ENCODE measurements at regions not wholly inside any gene's neighbourhood (a gene's known extent, or its start where the extent isn't known, plus 50 kb on each side); places are given as distances from the start of the nearest gene placed in this dataset.

DNA sequence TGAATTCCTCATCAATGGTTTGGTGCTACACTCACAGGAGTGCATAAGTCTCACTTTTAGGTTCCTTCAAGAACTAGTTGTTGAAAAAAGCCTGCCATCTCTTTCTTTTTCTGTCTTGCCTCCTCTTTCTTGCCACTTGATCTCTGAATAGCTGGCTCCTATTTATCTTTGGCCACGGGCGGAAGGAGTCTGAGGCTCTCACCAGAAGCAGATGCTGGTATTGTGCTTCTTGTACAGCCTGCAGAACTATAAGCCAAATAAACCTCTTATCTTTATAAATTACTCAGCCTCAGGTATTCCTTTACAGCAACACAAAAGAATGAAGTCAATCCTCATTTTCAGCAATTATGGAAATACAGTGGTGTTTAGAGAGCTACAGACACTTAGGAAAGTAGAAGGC is 247.1 kb upstream of the PRR16 start:
- no peak overlapping the region for H3K4me3 ChIP-seq (ENCODE audit: low read depth, poor library complexity, severe bottlenecking)
- intact Hi-C loops (cut with DNase I; ENCODE audit: low total_unique reads), result no loop called here
- WGBS, 2 donors, result 84 to 88% methylated on average over 2 of the region's 2 CpGs
- no peak for TF ChIP-seq POLR2A (IDR thresholded peaks at IDR 0.05)
- TF ChIP-seq, protein P1, sequence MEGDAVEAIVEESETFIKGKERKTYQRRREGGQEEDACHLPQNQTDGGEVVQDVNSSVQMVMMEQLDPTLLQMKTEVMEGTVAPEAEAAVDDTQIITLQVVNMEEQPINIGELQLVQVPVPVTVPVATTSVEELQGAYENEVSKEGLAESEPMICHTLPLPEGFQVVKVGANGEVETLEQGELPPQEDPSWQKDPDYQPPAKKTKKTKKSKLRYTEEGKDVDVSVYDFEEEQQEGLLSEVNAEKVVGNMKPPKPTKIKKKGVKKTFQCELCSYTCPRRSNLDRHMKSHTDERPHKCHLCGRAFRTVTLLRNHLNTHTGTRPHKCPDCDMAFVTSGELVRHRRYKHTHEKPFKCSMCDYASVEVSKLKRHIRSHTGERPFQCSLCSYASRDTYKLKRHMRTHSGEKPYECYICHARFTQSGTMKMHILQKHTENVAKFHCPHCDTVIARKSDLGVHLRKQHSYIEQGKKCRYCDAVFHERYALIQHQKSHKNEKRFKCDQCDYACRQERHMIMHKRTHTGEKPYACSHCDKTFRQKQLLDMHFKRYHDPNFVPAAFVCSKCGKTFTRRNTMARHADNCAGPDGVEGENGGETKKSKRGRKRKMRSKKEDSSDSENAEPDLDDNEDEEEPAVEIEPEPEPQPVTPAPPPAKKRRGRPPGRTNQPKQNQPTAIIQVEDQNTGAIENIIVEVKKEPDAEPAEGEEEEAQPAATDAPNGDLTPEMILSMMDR (IDR thresholded peaks at IDR 0.05), result no peak
- no peak for DNase-seq (ENCODE audit: low spot score in 2 of 2)

DNA sequence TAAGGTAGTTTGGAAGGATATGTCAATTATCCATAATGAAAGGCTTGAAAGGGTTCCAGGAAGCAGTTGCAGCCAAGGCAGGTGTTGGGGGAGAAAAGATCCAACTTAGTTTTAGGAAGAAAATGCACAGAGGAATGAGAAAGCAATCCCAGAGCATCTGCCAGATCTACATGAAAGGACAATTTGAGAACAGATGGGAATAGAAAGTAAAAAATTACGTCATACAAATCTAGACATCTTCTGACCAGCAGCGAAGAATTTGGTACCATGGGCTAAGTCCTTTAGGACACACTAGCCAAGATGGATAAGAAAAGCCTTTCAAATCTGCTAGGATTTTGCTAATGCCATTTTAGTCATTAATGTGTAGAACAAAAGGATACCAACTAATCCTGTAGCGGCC is 244.1 kb upstream of the PRR16 start:
- TF ChIP-seq POLR2A (IDR thresholded peaks at IDR 0.05), result no peak
- TF ChIP-seq, protein P1 (IDR thresholded peaks at IDR 0.05), result no peak
- H3K4me3 ChIP-seq (ENCODE audit: low read depth, poor library complexity, severe bottlenecking), result no peak overlapping the region
- intact Hi-C loops (cut with DNase I; ENCODE audit: low total_unique reads), result no loop called here
- DNase-seq (ENCODE audit: low spot score in 2 of 2), result no peak
- 85 to 99% methylated on average over 3 of the region's 3 CpGs for WGBS, 2 donors

DNA sequence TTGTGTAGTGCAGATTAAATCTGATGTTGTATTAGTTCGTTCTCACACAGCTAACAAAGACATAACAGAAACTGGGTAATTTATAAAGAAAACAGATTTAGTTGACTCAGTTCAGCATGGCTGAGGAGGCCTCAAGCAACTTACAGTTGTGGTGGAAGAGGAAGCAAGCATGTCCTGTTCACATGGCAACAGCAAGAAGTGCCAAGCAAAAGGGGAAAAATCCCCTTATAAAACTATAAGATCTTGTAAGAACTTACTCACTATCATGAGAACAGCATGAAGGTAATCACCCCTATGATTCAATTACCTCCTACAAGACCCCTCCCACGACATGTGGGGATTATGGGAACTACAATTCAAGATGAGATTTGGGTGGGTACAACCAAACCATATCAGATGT is 238.6 kb upstream of the PRR16 start:
- 65 to 67% methylated on average over 2 of the region's 2 CpGs for WGBS, 2 donors
- intact Hi-C loops (cut with DNase I; ENCODE audit: low total_unique reads), result no loop called here
- DNase-seq (ENCODE audit: low spot score in 2 of 2), result no peak
- no peak overlapping the region for H3K4me3 ChIP-seq (ENCODE audit: low read depth, poor library complexity, severe bottlenecking)
- TF ChIP-seq POLR2A (IDR thresholded peaks at IDR 0.05), result no peak
- TF ChIP-seq, protein P1 (IDR thresholded peaks at IDR 0.05), result no peak

DNA sequence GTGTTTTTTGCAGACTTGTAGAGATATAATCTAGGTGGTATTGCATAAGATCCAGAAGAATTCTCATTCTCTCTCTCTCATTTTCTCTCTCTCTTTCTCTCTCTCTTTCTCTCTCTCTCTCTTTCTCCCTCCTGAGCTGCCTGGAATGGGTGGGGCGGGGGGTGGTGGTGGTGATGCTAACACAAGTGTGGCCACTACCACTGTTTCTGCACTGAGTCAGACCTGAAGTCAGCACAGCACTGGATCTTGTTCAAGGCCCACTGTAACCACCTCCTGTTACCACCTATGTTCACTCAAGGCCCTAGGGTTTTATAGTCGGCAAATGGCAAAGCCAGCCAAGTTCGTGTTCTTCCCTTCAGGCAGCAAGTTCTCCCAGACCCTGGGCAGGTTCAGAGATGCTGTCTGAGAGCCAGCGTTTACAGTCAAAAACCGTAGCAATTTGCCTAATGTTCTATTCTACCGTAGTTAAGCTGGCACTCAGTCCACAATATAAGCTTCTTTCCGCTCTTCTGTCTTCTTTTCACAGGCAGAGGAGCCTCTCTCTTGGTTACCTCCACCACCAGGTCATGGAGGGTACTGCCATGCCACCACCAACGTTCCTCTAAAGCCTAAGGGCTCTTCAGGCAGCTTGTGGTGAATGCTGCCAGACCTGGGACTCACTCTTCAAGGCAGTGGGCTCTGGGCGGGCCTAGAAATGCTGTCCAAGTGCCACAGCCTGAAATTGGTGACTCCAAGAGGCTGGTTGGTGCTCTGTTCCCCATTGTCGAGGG is 235.7 kb upstream of the PRR16 start:
- intact Hi-C loops (cut with DNase I; ENCODE audit: low total_unique reads), result no loop called here
- DNase-seq (ENCODE audit: low spot score in 2 of 2), result no peak
- 82 to 83% methylated on average over 10 of the region's 10 CpGs for WGBS, 2 donors
- no peak for TF ChIP-seq POLR2A (IDR thresholded peaks at IDR 0.05)
- no peak overlapping the region for H3K4me3 ChIP-seq (ENCODE audit: low read depth, poor library complexity, severe bottlenecking)

DNA sequence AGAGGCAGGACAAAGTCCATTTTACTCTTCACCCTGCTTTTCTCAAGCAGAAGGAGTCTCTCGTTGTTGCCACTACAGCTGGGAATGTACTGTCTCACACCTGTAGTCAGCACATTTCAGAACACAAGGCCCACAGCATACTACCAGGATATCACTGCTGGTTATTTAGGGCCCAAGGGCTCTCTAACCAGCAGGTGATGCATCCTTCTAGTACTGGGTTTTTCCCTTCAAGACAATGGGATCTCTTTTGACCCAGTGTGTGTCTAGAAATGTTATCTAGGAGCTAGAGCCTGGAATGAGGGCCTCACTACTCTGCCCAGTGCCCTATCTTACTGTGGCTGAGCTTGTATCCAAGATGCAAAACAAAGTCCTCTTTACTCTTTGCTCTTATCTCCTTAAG is 235.1 kb upstream of the PRR16 start:
- DNase-seq (ENCODE audit: low spot score in 2 of 2), result no peak
- TF ChIP-seq, protein P1 (IDR thresholded peaks at IDR 0.05), result no peak
- TF ChIP-seq POLR2A (IDR thresholded peaks at IDR 0.05), result no peak
- WGBS, 2 donors, result 73 to 86% methylated on average over 1 of the region's 1 CpG
- no peak overlapping the region for H3K4me3 ChIP-seq (ENCODE audit: low read depth, poor library complexity, severe bottlenecking)
- intact Hi-C loops (cut with DNase I; ENCODE audit: low total_unique reads), result no loop called here

DNA sequence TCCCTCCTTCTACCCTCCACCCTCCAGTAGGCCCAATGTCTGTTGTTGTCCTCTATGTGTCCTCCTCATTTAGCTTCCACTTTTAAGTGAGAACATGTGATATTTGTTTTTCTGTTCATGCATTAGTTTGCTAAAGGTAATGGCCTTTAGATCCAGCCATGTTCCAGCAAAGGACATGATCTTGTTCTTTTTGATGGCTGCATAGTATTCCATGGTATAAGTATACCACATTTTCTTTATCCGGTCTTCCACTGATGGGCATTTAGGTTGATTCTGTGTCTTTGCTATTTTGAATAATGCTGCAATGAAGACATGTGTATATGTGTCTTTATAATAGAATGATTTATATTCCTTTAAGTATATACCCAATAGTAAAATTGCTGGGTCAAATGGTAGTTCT is 232.5 kb upstream of the PRR16 start:
- no peak overlapping the region for H3K4me3 ChIP-seq (ENCODE audit: low read depth, poor library complexity, severe bottlenecking)
- TF ChIP-seq, protein P1 (IDR thresholded peaks at IDR 0.05), result no peak
- TF ChIP-seq POLR2A (IDR thresholded peaks at IDR 0.05), result no peak
- no peak for DNase-seq (ENCODE audit: low spot score in 2 of 2)
- intact Hi-C loops (cut with DNase I; ENCODE audit: low total_unique reads), result no loop called here
- 100% methylated on average over 1 of the region's 1 CpG for WGBS, 2 donors
